SJCRH30 (cell line): ENCODE measurements at regions not wholly inside any gene's neighbourhood (a gene's known extent, or its start where the extent isn't known, plus 50 kb on each side); places are given as distances from the start of the nearest gene placed in this dataset.
"Not testable (repeated sequence)": the region's sequence is repeated elsewhere in the genome, so short reads cannot be mapped to it uniquely, and the experiment has no call there.

Source experiments
- DNase-seq, 2 experiments: peaks; one replicate each; pipeline ENCODE4 v3.0.0-alpha.2; 2015 to 2020
- H3K27ac ChIP-seq: fragments of 250-450 bp; sonication (Bioruptor Pico); 2 replicates; pipeline ENCODE4 v1.5.1; 2020; ENCODE audit warnings: mild to moderate bottlenecking, moderate library complexity
- H3K27me3 ChIP-seq: fragments of 250-450 bp; sonication (Bioruptor Pico); 2 replicates; pipeline ENCODE4 v1.5.1; 2020; ENCODE audit warnings: mild to moderate bottlenecking, moderate library complexity
- H3K36me3 ChIP-seq: fragments of 250-450 bp; sonication (Bioruptor Pico); 2 replicates; pipeline ENCODE4 v1.5.1; 2020; ENCODE audit warnings: mild to moderate bottlenecking, moderate library complexity
- H3K4me1 ChIP-seq: fragments of 250-450 bp; sonication (Bioruptor Pico); 2 replicates; pipeline ENCODE4 v1.5.1; 2020; ENCODE audit warnings: mild to moderate bottlenecking, moderate library complexity
- H3K4me3 ChIP-seq: fragments of 250-450 bp; sonication (Bioruptor Pico); 2 replicates; pipeline ENCODE4 v1.5.1; 2020; ENCODE audit warnings: mild to moderate bottlenecking, moderate library complexity
- H3K9me3 ChIP-seq: fragments of 250-450 bp; sonication (Bioruptor Pico); replicated peaks from 2 replicates; pipeline ENCODE4 v1.5.1; 2020; ENCODE audit warnings: mild to moderate bottlenecking, moderate library complexity

DNA sequence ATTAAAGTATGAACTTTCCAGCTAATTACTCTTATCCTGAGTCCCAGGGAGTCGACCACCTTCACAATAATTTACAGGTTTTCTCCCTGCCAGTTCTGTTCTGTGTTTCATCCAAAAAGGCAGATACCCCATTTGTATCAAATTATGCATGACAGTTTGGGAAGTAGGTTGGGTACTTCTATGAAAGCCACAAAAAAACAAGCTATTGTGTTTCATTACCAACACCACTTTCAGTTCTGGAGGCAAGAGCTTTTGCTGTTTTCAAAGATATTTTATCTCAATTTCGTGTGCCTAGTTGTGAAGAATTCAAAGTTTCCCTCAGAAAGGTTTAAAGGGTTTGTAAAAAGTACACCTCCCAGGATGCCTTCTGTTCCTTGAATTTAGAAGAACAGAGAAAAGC lies 557.4 kb downstream of the FLRT2 start:
- Histone ChIP-seq H3K27ac (no peak overlapping the region), H3K27me3 (no peaks in the 10 kb centered on the region), H3K9me3 (no peaks in the 10 kb centered on the region), H3K4me1 (0 out of 2 replicates have a peak, but pooled peaks cover 3% of the 10 kb centered on the region), H3K4me3 (no peak overlapping the region), H3K36me3 (no peaks in the 10 kb centered on the region)
- no peak for DNase-seq

DNA sequence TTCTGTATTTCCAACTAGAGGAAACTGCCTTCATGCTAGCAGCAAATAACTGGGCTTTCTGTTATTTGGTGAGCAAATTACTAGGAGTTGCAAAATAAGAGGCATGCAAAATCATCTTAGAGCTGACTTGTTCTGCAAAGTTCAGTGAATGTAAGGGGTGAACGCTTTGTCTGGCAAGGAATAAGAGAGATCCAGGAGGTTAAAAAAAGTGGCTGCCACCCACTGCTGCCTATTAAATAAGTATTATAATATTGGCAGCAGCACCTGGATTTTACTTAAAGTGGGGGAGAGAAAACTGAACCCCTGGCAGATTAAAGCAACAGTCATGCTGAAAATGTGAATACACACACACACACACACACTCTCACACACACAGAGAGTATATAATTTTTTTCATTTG lies 557.0 kb downstream of the FLRT2 start:
- no peaks in the 10 kb centered on the region for H3K9me3 ChIP-seq
- no peak for DNase-seq
- H3K27ac ChIP-seq, result no peak overlapping the region
- H3K4me1 ChIP-seq, result 0 out of 2 replicates have a peak, but pooled peaks cover 2% of the 10 kb centered on the region
- H3K27me3 ChIP-seq, result no peaks in the 10 kb centered on the region
- no peak overlapping the region for H3K4me3 ChIP-seq
- H3K36me3 ChIP-seq, result no peaks in the 10 kb centered on the region

DNA sequence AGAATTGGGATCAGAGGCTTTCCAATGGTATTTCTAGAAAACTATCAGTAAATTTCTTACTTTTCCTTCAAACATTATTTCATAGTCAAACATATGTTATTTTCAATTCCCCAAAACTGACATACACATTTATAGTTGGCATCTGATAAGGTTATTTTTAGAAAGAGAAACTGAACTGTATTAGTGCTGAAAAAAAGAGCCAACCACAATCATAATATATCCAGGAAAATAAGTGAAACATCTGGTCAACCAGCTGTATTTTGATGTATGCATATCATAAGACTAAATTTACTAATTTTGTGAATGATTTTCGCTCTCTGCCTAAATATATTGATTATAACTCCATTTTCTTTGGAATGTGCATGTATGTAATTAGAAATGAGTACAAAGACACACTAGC lies 554.2 kb downstream of the FLRT2 start:
- H3K9me3 ChIP-seq, result no peaks in the 10 kb centered on the region
- no peak for DNase-seq
- no peak overlapping the region for H3K4me3 ChIP-seq
- no peaks in the 10 kb centered on the region for H3K36me3 ChIP-seq
- H3K27ac ChIP-seq, result no peak overlapping the region
- no peaks in the 10 kb centered on the region for H3K4me1 ChIP-seq
- H3K27me3 ChIP-seq, result no peaks in the 10 kb centered on the region

DNA sequence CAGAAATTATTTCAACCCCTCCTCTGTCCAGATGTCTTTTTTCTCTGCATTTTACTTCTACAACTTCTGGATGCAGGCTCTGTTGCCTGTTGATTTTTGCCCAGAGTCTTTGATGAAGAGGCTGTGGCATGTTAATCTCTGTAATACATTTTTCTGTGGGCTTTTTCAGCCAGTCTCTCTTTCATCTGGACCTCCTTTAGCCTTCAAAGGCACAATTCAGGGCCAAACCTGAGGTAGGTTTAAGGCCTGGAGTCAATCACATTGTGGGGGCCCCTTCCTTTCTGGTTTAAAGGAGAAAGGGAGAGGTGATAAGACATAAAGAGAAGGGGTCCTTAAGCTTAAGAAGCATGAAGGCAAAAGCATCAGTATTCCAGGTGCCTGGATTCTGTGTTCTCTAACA lies 553.7 kb downstream of the FLRT2 start:
- no peaks in the 10 kb centered on the region for H3K4me1 ChIP-seq
- H3K27me3 ChIP-seq, result no peaks in the 10 kb centered on the region
- H3K36me3 ChIP-seq, result no peaks in the 10 kb centered on the region
- no peaks in the 10 kb centered on the region for H3K9me3 ChIP-seq
- no peak overlapping the region for H3K4me3 ChIP-seq
- no peak for DNase-seq
- H3K27ac ChIP-seq, result no peak overlapping the region

DNA sequence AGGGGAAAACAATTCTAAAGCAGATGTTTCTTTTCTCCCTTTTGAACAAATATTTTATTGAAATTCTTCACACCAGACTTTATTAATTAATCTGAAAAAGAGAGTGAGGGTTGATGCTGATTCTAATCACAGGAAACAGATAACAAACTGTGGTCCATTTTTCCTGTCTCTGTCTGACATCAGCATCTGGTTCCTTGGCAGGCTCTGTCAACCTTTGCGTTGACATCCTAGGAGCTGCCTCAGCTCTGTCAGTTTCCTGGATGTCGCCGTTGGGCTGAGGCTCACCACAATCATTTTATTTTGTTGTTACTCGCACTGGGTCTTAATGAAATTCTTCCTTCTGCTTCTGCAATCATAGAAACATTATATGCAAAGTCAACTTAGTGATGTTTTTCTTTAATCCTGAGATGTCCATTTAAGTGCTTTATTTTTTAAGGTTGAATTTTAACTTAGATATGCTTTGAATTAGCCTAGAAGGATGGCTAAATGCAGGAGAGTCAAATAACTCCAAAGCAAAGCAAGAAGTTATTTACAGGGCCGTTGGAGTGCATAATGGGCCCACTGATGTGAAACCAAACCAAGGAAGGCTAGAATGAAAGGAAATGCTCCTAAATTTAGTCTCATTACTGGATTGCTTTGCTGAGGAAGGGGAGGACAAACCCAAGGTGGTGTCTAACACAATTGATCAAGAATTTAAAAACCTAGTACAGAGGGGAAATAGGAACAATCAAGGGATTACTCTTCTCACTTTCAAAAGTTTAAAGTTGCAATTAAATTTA lies 542.4 kb downstream of the FLRT2 start:
- Histone ChIP-seq H3K27ac (no peak overlapping the region), H3K4me1 (no peaks in the 10 kb centered on the region), H3K9me3 (no peaks in the 10 kb centered on the region), H3K36me3 (no peaks in the 10 kb centered on the region), H3K27me3 (no peaks in the 10 kb centered on the region), H3K4me3 (no peak overlapping the region)
- no peak for DNase-seq

DNA sequence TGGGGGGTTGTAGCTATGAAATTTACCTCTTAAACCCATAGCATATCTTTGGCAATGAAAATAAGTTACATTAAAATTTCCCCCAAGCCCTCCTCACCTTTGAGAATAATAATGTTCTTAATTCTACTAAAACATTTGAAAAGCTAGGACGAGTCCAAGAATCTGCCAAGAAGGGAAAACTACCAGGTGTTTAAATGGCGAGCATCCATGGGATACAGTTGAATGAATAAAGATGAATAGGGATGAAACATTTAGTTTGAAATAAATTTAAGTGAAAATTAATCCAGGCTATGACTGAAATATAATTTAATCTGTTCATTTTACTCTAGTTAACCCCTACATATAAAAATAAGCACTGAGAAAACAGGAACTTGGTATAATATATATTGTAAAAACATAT lies 536.7 kb downstream of the FLRT2 start:
- Histone ChIP-seq H3K4me1 (no peaks in the 10 kb centered on the region), H3K4me3 (no peak overlapping the region), H3K27ac (no peak overlapping the region), H3K9me3 (no peaks in the 10 kb centered on the region), H3K36me3 (no peaks in the 10 kb centered on the region), H3K27me3 (no peaks in the 10 kb centered on the region)
- no peak for DNase-seq

DNA sequence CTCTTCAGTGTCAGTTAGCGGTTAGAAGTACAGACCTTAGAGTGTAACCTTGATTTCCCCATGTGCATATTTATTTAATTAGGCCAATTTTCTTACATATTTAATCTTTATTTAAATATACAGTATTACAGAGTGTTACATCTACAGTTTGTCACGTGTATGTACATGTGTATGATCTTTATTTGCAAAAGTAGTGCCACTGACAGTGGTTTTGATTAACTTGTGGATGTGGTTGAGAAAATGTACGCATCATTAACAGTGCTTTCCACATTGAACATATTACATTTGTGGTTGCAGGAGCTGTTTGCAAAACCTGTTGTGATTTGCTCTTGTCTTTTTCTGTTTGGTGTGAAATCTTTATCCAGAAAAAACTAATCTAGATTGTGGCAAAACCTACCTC lies 535.5 kb downstream of the FLRT2 start:
- Histone ChIP-seq H3K27me3 (no peaks in the 10 kb centered on the region), H3K36me3 (no peaks in the 10 kb centered on the region), H3K27ac (no peak overlapping the region), H3K9me3 (no peaks in the 10 kb centered on the region), H3K4me3 (no peak overlapping the region), H3K4me1 (no peaks in the 10 kb centered on the region)
- DNase-seq, result no peak

DNA sequence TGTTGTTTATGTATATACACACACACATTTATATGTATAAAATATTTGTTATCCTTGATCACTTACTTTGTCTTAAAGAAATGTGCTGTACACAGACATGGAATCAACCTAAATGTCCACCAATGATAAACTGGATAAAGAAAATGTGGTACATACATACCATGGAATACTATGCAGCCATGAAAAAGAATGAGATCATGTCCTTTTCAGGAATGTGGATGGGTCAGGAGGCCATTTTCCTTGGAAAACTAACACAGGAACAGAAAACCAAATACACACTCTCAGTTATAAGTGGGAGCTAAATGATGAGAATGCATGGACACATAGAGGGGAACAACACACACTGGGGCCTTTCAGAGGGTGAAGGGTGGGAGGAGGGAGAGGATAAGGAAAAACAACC lies 534.7 kb downstream of the FLRT2 start:
- not testable (repeated sequence) for H3K27ac ChIP-seq, H3K4me3 ChIP-seq, H3K4me1 ChIP-seq, H3K9me3 ChIP-seq, H3K27me3 ChIP-seq, H3K36me3 ChIP-seq, DNase-seq

DNA sequence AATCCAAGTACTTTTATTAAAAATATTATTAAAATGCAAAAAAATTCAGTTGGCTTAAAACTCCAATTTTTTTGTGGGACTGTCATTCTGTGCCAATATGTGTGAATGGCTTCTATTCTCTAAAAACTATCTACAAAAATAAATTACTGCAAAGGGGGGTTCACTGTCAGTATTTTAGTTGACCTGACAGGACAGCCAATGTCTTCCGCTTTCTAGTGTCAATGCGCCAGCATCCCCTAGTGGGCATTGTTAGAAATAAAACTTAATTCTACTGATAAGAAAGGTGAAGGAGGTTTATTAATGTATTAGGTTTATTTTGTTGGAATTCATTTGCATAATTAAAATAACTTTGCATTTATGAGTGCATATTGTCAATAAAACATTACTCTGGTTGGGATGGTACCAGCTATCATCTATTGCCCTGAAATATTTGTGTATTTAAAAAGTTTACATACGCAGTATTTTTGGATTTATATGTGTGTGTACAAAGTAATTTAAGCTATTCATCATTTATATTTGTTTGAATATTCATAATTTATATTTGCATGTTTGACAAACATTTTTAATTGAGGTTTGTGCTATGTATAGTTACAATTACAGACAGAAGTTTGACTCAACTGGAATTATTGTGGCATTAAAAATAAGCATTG lies 527.2 kb downstream of the FLRT2 start:
- Histone ChIP-seq H3K4me3 (no peak overlapping the region), H3K4me1 (no peaks in the 10 kb centered on the region), H3K36me3 (no peaks in the 10 kb centered on the region), H3K27me3 (no peaks in the 10 kb centered on the region), H3K27ac (no peak overlapping the region), H3K9me3 (no peaks in the 10 kb centered on the region)
- peak; percentile 29 to 63 for DNase-seq

DNA sequence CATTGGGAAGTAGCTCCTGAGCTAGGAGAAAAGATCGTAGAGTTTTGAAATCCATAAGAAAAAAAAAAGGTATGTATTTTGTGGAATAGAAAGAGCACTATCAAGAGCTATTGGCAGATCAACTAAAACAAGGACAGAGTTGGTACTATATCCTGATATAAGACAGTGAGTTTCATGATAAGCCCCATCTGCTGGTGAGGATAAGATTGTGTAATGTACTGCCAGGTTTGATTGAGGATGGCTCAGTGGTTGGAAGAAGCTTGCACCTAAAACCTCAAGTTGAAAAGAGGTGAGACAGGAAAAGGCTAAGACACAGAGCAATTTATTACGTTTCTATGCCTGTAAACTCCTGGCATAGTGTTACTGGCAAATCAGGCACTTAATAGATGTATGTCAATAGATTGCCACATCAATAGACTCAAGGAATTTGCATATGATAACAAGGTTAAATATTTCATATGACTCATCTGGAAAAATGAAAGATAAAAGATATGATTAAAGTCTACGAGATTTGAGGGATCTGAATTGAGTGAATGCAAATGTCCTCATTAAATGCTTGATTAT lies 525.6 kb downstream of the FLRT2 start:
- Histone ChIP-seq H3K27me3 (no peaks in the 10 kb centered on the region), H3K27ac (no peak overlapping the region), H3K9me3 (no peaks in the 10 kb centered on the region), H3K4me3 (no peak overlapping the region), H3K36me3 (no peaks in the 10 kb centered on the region), H3K4me1 (no peaks in the 10 kb centered on the region)
- DNase-seq, result peak in 1 of 2 experiments; percentile 22

DNA sequence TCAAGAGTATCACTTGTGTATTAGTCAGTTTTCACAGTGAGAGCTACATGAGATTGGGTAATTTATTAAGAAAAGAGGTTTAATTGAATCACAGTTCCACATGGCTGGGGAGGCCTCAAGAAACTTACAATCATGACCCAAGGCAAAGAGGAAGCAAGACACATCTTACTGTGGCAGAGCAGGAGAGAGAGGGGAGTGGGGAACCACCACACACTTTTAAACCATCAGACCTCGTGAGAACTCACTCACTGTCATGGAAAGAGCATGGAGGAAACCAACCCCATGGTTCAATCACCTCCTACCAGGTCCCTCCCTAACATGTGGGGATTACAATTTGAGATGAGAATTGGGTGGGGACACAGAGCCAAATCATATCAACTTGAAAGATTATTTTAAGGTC lies 522.9 kb downstream of the FLRT2 start:
- Histone ChIP-seq H3K36me3 (no peaks in the 10 kb centered on the region), H3K27me3 (no peaks in the 10 kb centered on the region), H3K9me3 (no peaks in the 10 kb centered on the region), H3K27ac (no peak overlapping the region), H3K4me3 (no peak overlapping the region), H3K4me1 (no peaks in the 10 kb centered on the region)
- no peak for DNase-seq

DNA sequence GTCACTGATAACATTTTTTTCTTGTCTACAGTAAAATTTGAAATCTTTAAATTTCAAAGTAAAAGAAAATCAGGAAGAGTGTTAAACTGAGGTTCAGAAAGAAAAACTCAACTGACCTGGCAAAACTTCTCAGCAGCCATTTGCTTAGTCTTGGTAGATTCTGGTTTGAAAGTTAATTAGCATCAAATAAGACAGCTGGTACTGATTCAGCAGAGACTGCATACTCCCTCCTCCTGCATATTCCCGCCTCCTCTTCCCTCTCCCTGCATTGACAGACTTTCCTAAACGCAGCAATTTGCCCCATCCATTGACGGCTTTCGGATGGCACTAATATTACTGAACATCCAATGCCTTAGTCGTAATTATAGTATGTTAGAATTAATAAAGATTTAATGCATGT lies 520.8 kb downstream of the FLRT2 start:
- no peaks in the 10 kb centered on the region for H3K4me1 ChIP-seq
- no peaks in the 10 kb centered on the region for H3K36me3 ChIP-seq
- H3K27ac ChIP-seq, result no peak overlapping the region
- DNase-seq, result no peak
- H3K4me3 ChIP-seq, result no peak overlapping the region
- H3K27me3 ChIP-seq, result no peaks in the 10 kb centered on the region
- H3K9me3 ChIP-seq, result no peaks in the 10 kb centered on the region

DNA sequence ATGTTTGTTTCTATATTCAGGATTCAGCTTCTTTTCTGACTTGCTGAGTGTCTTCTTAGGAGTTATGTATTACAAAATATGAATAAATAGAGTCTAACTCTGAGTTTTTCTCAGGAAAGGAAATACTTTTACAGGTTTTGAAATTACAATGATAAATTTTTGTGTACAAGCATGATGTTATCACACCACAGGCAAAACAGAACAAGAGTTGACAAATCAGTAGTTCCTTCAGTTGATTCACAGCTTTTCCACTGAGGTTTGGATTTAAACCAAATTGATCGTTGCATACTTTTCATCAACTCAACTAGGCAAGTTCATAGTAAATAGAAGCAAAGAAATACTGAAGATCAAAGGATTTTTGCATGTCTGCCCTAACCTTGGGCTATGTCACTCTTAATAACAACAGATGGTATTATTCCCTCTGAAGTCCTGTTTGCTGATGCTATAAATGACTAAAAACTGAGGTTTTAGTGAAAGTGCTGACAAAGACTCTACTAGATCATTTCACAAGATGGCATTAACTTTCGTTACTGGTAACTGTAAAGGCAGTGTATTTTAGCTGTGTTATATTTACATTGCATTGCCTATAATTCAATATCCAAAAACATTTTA lies 520.2 kb downstream of the FLRT2 start:
- H3K4me3 ChIP-seq, result no peak overlapping the region
- no peaks in the 10 kb centered on the region for H3K4me1 ChIP-seq
- H3K27ac ChIP-seq, result no peak overlapping the region
- no peaks in the 10 kb centered on the region for H3K9me3 ChIP-seq
- no peaks in the 10 kb centered on the region for H3K36me3 ChIP-seq
- H3K27me3 ChIP-seq, result no peaks in the 10 kb centered on the region
- DNase-seq, result no peak

DNA sequence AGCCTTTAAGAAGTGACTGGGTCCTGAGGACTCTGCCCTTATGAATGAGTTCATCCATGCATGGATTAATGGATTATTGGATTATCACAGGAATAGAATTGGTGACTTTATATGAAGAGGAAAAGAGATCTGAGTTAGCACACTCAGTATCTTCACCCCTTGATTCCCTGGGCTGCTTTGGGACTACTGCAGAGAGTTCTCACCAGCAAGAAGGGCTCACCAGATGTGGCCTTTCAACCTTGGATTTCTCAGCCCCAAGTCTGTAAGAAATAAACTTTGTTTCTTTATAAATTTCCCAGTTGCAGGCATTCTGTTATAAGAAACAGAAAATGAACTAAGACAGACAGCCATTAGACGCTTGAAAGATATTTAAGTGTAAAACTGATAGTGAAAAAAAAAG lies 509.2 kb downstream of the FLRT2 start:
- H3K9me3 ChIP-seq, result 0 out of 2 replicates have a peak, but pooled peaks cover 2% of the 10 kb centered on the region

DNA sequence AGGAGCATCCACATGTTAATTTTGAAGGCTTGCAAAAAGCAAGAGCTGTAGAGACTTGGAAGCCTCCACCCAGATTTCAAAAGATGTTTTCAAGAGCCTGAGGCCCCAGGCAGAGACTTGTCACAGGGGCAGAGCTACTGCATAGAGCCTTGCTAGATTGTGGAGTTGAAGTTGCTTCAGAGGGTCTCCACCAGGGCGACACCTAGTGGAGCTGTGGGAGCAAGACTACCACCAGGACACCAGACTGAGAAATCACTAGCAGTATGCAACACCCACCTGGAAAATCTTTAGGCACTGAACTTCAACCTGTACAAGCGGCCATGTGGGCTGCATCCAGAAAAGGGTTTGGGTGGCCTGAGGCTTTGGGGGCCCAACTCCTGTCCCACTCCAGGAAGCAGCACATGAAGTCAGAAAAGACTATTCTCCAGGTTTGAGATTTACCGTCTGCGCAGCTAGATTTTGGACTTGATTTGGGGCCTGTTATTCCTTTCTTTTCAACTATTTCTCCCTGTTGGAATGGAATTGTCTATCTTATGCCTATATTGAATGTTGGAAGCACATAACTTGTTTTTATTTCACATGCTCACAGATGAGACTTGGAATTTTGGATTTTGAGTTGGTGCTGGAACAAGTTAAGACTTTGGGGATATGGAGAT lies 508.6 kb downstream of the FLRT2 start:
- no peak overlapping the region for H3K4me3 ChIP-seq
- H3K36me3 ChIP-seq, result no peaks in the 10 kb centered on the region
- H3K4me1 ChIP-seq, result no peaks in the 10 kb centered on the region
- peak; percentile 40 to 70 for DNase-seq
- 0 out of 2 replicates have a peak, but pooled peaks cover 2% of the 10 kb centered on the region for H3K9me3 ChIP-seq
- H3K27me3 ChIP-seq, result no peaks in the 10 kb centered on the region
- H3K27ac ChIP-seq, result no peak overlapping the region

More for the DNA sequence above, 509.2 kb downstream of the FLRT2 start:
- Histone ChIP-seq H3K4me3 (no peak overlapping the region), H3K27ac (no peak overlapping the region), H3K36me3 (no peaks in the 10 kb centered on the region), H3K27me3 (no peaks in the 10 kb centered on the region), H3K4me1 (no peaks in the 10 kb centered on the region)
- DNase-seq, result no peak
